Glomerular visceral epithelial cell (primary cell): ENCODE measurements at regions not wholly inside any gene's neighbourhood (a gene's known extent, or its start where the extent isn't known, plus 50 kb on each side); places are given as distances from the start of the nearest gene placed in this dataset.
A peak's percentile ranks its signal among the peaks of the same experiment; 100 is the strongest.

ENCODE experiments used
- DNase-seq: peaks from one replicate; pipeline ENCODE4 v3.0.0-alpha.2; 2016; ENCODE audit errors: extremely low spot score

DNA sequence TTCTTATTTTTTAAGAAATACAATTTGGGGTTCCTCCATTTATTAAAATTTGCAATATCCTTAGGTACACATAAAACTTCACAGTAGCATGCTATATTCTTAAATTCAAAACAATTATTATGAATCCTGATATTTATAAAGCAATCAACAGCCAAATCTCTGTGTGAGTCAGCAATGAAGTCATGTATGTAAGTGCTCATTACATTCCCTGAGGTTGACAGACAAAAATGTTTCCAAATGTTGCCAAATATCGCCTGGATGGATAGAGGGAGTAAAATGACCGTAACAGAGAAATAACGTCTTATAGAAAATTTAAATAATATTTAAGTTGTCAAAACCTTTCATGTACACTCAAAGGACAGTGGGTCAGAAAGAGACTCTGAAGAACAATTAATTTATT lies 220.0 kb downstream of the PCDH18 start:
- no peak for DNase-seq

- DNase-seq, result peak; percentile 25
Observed at GRCh38 chr4:137310593-137311490, 221.5 kb downstream of the PCDH18 start.

DNA sequence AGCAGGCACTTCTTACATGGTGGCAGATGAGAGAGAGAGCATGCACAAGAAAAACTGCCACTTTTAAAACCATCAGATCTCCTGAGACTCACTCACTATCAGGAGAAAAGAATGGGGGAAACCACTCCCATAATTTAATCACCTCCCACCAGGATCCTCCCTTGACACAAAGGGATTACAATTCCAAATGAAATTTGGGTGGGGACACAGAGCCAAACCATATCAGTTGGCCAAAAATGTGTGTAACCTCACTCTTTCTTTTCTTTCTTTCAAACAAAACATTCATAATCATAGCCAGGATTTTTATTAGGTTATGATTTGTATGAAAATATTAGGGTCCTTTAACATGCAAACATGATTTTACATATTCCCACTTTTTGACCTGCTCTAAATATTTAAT lies 222.1 kb downstream of the PCDH18 start:
- DNase-seq, result no peak

- DNase-seq, result no peak
Observed at GRCh38 chr4:137309424-137309823, 222.9 kb downstream of the PCDH18 start.

DNA sequence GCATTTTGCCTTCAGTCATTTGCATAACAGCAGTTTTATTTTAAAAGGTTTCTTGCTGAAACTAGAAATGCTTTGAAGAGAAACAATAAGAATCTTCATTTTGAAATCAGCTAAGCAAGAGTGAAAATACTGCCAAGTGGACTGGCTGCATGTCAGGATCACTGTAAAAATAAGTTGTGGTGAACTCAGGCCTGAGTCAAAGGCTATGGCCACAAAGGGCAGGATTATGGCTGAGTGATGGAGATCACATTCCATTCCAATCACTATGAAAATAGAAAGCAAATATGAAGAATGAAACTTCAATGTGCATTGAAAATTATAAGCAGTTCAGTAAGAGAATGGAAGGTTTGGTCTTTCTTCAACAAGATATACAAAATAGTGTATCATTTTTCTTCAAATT lies 224.5 kb downstream of the PCDH18 start:
- DNase-seq, result peak; percentile 55

- no peak for DNase-seq
Observed at GRCh38 chr4:137300776-137301175, 231.5 kb downstream of the PCDH18 start.

DNA sequence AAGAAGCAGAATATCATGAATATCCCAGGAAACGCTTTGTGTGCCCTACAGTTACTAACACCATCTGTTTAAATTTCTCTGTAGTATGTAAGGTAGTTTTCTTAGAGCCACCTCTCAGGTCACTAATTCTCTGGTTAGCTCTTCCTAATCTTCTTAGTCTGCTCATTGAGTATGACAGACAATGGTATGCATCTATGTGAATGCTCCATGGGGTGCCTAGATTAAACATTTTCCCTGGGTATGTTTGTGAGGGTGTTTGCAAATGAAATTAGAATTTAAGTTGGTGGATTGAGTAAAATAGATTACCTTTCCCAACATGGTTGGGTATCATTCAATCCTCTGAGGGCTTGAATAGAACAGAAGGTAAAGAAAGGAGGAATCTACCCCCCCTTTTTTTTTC lies 233.0 kb downstream of the PCDH18 start:
- DNase-seq, result no peak

DNA sequence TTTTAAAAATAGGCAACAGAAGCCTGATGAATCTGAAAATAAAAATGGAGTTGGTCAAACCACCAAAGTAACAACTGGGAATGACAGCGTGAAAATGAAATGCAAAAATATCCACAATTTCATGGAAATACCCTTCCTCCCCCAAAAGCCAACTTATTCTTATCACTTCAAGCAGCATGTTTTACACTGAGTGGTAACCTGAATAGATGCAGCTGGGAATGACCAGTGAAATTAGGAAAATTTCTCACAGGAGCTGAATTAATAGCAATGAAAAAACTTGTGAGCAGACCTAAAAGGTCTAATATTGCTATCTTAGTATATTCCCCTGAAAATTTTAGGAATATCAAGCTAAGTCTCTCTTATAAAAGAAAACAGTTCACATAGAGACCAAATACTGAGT lies 239.0 kb downstream of the PCDH18 start:
- no peak for DNase-seq

DNA sequence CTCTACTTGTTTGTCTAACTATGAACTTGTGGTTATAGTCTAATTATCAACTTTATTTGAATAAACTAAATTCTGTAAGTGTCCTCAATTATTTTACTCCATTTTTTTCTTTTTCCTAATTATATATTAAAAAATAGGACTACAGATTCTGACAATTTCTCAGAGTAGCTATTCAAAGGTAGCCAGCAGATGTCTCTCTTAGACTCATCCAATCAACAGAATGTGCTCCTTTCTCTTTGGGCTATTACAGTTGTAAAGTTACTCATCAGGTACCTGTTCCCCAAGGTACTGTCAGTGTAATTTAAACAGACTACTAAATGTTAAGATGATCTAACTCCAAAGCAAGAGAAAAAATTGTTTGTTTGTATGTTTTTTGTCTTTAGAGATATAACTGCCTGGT lies 248.6 kb downstream of the PCDH18 start:
- DNase-seq, result no peak

- DNase-seq, result no peak
Observed at GRCh38 chr4:137278431-137278830, 253.9 kb downstream of the PCDH18 start.

DNA sequence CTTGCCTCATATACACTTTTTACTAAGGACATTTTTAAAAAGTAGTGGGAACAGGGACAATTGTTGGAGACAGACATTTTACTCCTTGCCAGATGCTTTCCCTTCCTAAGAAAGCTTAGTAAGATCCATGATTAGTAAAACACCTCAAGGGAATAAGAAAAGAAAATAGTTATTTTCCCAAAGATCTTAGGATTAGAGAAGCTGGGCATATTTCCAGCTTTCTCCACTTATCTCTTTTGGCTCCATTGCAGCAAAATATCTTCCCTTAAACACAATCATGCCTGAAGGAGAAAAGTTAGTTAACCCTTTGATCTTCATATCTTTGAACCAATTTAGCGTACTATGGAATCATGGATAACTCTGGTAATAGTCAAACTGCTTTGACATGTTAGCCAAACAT lies 257.9 kb downstream of the PCDH18 start:
- no peak for DNase-seq

DNA sequence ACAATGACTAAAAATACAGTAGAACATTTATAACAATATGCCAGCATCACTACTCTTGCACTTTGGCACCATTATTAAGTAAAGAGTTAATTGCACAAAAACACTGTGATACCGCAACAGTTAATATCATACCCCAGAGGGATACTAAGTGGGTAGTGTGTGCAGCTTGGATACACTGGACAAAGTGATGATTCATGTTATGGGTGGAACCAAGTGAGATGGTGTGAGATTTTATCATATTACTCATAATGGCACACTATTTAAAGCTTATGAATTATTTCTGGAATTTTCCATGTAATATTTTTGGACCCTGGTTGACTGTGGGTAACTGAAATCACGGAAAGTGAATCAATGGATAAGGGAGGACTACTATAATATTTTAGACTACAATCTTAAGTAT lies 265.3 kb downstream of the PCDH18 start:
- DNase-seq, result peak; percentile 42

- DNase-seq, result peak; percentile 14
Observed at GRCh38 chr4:137266511-137266910, 265.8 kb downstream of the PCDH18 start.

DNA sequence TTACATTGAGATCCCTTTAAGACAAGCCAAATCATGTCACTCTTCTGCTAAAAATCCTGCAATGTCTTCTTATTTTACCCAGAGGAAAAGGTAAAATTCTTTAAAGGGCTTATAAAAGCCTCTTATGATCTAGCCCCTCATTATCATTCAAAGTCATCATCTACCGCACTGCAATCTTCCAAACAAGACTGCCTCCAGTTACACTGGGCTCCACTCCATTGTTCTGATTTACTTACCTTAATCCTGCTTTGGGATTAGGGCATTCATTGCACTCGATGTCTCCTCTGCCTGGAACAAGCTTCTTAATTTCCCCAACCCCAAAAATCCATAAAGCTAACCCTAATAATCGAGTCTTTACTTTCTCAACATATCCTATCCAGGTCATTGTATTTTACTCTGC lies 269.1 kb downstream of the PCDH18 start:
- no peak for DNase-seq

GRCh38 chr4:137253949-137254348 lies 278.3 kb downstream of the PCDH18 start:
- no peak for DNase-seq

GRCh38 chr4:137249112-137249511 lies 283.2 kb downstream of the PCDH18 start:
- no peak for DNase-seq

GRCh38 chr4:137238456-137239162 lies 293.7 kb downstream of the PCDH18 start:
- no peak for DNase-seq

DNA sequence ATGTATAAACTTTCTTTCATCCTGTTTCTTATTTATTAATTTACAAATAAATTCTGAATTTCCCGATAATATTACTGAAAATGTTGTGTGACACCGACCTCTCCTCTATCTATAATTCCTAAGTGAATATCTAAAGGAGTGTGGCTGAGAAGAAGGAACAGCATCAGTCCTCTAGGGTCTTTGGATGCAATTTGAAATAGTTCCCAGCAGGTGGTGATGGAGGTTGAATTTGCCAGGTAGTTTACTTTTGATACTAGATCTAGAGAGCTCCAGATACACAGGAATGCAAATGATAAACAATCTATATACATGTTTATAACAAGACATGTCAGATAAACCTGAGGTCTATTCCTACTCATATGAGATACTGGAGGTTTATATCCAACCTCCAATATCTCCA lies 305.4 kb downstream of the PCDH18 start:
- peak; percentile 11 for DNase-seq

DNA sequence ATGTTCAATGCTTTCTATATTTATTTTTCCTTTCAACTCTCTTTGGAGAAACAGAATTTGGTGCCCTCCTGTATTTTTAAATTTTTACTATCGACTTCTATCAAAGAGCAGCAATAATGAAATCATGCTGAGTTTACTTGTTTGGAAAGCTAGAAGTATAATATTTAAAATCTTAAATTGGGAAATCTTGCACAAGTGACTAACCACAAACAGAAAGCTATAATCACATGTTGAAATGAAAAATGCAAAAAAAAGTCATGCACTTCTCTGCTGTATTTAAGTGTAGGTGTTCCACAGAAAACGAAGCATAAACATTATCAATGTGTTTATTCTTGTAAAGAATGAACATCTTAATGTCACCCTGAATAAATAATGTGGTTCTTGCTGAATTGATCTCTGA lies 306.1 kb downstream of the PCDH18 start:
- DNase-seq, result no peak

GRCh38 chr4:137213372-137214173 lies 318.7 kb downstream of the PCDH18 start:
- DNase-seq, result no peak

DNA sequence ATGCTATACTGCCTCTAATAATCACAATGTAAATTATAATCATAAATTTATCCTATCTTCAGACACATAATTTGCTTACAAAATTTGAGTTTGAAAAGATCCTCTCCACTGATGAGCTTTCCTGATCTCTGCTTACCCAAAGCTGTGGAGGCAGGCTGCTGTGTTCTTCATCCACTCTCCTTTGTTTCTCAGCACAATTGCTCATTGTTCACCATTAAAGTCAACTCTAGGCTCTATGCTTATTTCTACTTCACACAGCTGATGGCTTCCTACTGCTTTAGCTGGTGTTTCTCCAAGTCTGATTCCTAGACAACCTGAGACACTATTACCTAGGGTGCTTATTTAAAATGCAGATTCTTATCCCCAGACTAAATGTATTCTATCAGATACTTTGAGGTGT lies 319.7 kb downstream of the PCDH18 start:
- DNase-seq, result no peak

DNA sequence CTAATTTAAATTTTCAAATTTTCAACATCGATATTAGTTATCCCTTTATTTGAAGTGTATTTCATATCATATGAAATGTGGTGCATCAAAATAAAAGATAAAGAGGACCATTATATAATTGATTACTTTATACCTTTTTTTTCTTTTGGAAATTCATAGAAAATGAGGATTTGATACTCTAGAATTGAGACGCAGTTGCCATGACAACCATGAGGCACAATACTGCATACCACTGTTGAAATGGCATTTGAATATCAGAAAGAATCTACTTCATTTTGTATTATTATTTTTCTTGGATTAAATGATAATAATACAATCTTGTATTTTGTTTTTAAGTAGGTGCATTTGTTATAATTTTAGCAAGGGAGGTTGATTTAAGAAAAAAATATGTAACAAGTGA lies 323.1 kb downstream of the PCDH18 start:
- DNase-seq, result no peak
